ENCODE measurements at regions not wholly inside any gene's neighbourhood (a gene's known extent, or its start where the extent isn't known, plus 50 kb on each side); places are given as distances from the start of the nearest gene placed in this dataset.

- no peak for TF ChIP-seq EZH2 (IDR thresholded peaks at IDR 0.05; ENCODE audit: borderline replicate concordance, low read depth, low read length, poor library complexity, severe bottlenecking)
- no peak for TF ChIP-seq CTCF (conservative IDR thresholded peaks at IDR 0.05; ENCODE audit: low read depth, low read length)
- intact Hi-C loops (cut with micrococcal nuclease; ENCODE audit: unreplicated experiment): no loop called here
- POLR2A ChIA-PET (ENCODE audit: low non-redundant PET): no interaction called here
- Histone ChIP-seq H3K4me3 (ENCODE audit: low read depth, low read length, poor library complexity, severe bottlenecking) (no peak overlapping the region), H3K4me1 (ENCODE audit: insufficient read depth, low read length, poor library complexity, severe bottlenecking) (no peaks in the 10 kb centered on the region), H3K27ac (ENCODE audit: low read depth, low read length, poor library complexity, severe bottlenecking) (no peak overlapping the region), H3K27me3 (replicated peaks; ENCODE audit: insufficient read depth, low read depth, low read length, poor library complexity) (no peaks in the 10 kb centered on the region), H3K9me3 (ENCODE audit: low read depth, low read length, poor library complexity, severe bottlenecking) (peaks cover 22% of the 10 kb centered on the region), H3K36me3 (ENCODE audit: insufficient read depth, low read length, poor library complexity, severe bottlenecking) (no peaks in the 10 kb centered on the region)
- DNase-seq (ENCODE audit: low spot score): no peak
- no TSS peak for BruUV-seq (replicated peaks)
- CTCF ChIA-PET: no interaction called here
Measured at GRCh38 chr4:44019721-44020120, 428.9 kb downstream of the KCTD8 start.

- ChIA-PET POLR2A (ENCODE audit: low non-redundant PET) (no interaction called here), CTCF (no interaction called here)
- intact Hi-C loops (cut with micrococcal nuclease; ENCODE audit: unreplicated experiment): no loop called here
- no peak overlapping the region for H3K27ac ChIP-seq (ENCODE audit: low read depth, low read length, poor library complexity, severe bottlenecking)
- no TSS peak for BruUV-seq (replicated peaks)
- no peak overlapping the region for H3K4me3 ChIP-seq (ENCODE audit: low read depth, low read length, poor library complexity, severe bottlenecking)
- H3K4me1 ChIP-seq (ENCODE audit: insufficient read depth, low read length, poor library complexity, severe bottlenecking): no peaks in the 10 kb centered on the region
- TF ChIP-seq EZH2 (IDR thresholded peaks at IDR 0.05; ENCODE audit: borderline replicate concordance, low read depth, low read length, poor library complexity, severe bottlenecking): no peak
- TF ChIP-seq CTCF (conservative IDR thresholded peaks at IDR 0.05; ENCODE audit: low read depth, low read length): no peak
- no peaks in the 10 kb centered on the region for H3K36me3 ChIP-seq (ENCODE audit: insufficient read depth, low read length, poor library complexity, severe bottlenecking)
- no peaks in the 10 kb centered on the region for H3K27me3 ChIP-seq (replicated peaks; ENCODE audit: insufficient read depth, low read depth, low read length, poor library complexity)
- no peak for DNase-seq (ENCODE audit: low spot score)
- peaks cover 16% of the 10 kb centered on the region for H3K9me3 ChIP-seq (ENCODE audit: low read depth, low read length, poor library complexity, severe bottlenecking)
Measured at GRCh38 chr4:44025376-44026020, 423.1 kb downstream of the KCTD8 start.

GRCh38 chr4:44038811-44039210 lies 409.8 kb downstream of the KCTD8 start:
- Histone ChIP-seq H3K4me1 (ENCODE audit: insufficient read depth, low read length, poor library complexity, severe bottlenecking) (no peaks in the 10 kb centered on the region), H3K4me3 (ENCODE audit: low read depth, low read length, poor library complexity, severe bottlenecking) (no peak overlapping the region), H3K27ac (ENCODE audit: low read depth, low read length, poor library complexity, severe bottlenecking) (no peak overlapping the region), H3K9me3 (ENCODE audit: low read depth, low read length, poor library complexity, severe bottlenecking) (peaks cover 18% of the 10 kb centered on the region), H3K27me3 (replicated peaks; ENCODE audit: insufficient read depth, low read depth, low read length, poor library complexity) (no peaks in the 10 kb centered on the region), H3K36me3 (ENCODE audit: insufficient read depth, low read length, poor library complexity, severe bottlenecking) (no peaks in the 10 kb centered on the region)
- CTCF ChIA-PET: no interaction called here
- no peak for DNase-seq (ENCODE audit: low spot score)
- intact Hi-C loops (cut with micrococcal nuclease; ENCODE audit: unreplicated experiment): no loop called here
- TF ChIP-seq CTCF (conservative IDR thresholded peaks at IDR 0.05; ENCODE audit: low read depth, low read length) (no peak), EZH2 (IDR thresholded peaks at IDR 0.05; ENCODE audit: borderline replicate concordance, low read depth, low read length, poor library complexity, severe bottlenecking) (no peak)
- POLR2A ChIA-PET (ENCODE audit: low non-redundant PET): no interaction called here
- no TSS peak for BruUV-seq (replicated peaks)
